ENCODE measurements at regions not wholly inside any gene's neighbourhood (a gene's known extent, or its start where the extent isn't known, plus 50 kb on each side); places are given as distances from the start of the nearest gene placed in this dataset.

- no peak for TF ChIP-seq CTCF (conservative IDR thresholded peaks at IDR 0.05; ENCODE audit: low read depth, low read length)
- TF ChIP-seq EZH2 (IDR thresholded peaks at IDR 0.05; ENCODE audit: borderline replicate concordance, low read depth, low read length, poor library complexity, severe bottlenecking), result no peak
These were observed 1026.4 kb downstream of the DSC3 start for GRCh38 chr18:30016179-30016578.

All from A673 (cell line).